Osteoblast (primary cell): ENCODE measurements at regions not wholly inside any gene's neighbourhood (a gene's known extent, or its start where the extent isn't known, plus 50 kb on each side); places are given as distances from the start of the nearest gene placed in this dataset.

Experiments used
- DNase-seq: peaks from one replicate; pipeline ENCODE4 v3.0.0; 2011; ENCODE audit warnings: low spot score, mixed read lengths; ENCODE audit not compliant: insufficient read length; ENCODE audit errors: missing footprints
- H2AFZ ChIP-seq: 2 replicates; pipeline ENCODE4 v1.6.0; 2011; ENCODE audit warnings: mild to moderate bottlenecking, low read length
- H3K27ac ChIP-seq: 2 replicates; pipeline ENCODE4 v1.5.1; 2011; ENCODE audit warnings: mild to moderate bottlenecking, low read depth, low read length, moderate library complexity
- H3K27me3 ChIP-seq: 2 replicates; pipeline ENCODE4 v1.6.0; 2012; ENCODE audit warnings: mild to moderate bottlenecking, control low read depth, inconsistent platforms, low read length, moderate library complexity; ENCODE audit not compliant: insufficient read depth
- H3K36me3 ChIP-seq: 2 replicates; pipeline ENCODE4 v1.5.1; 2011; ENCODE audit warnings: mild to moderate bottlenecking, low read length, control low read depth, moderate library complexity; ENCODE audit not compliant: insufficient read depth
- H3K4me1 ChIP-seq: 2 replicates; pipeline ENCODE4 v1.5.1; 2011; ENCODE audit warnings: mild to moderate bottlenecking, low read length, control low read depth, moderate library complexity; ENCODE audit not compliant: insufficient read depth
- H3K4me2 ChIP-seq: 2 replicates; pipeline ENCODE4 v1.6.0; 2011; ENCODE audit warnings: mild to moderate bottlenecking, low read length; ENCODE audit not compliant: insufficient read depth
- H3K4me3 ChIP-seq: fragments of 200-600 bp; sonication (generic); 3 replicates; pipeline ENCODE4 v1.5.1; 2012; ENCODE audit warnings: mild to moderate bottlenecking, low read length, inconsistent platforms; ENCODE audit not compliant: insufficient read depth
- H3K79me2 ChIP-seq: 2 replicates; pipeline ENCODE4 v1.6.0; 2012; ENCODE audit warnings: mild to moderate bottlenecking, low read length, control low read depth, inconsistent platforms; ENCODE audit not compliant: insufficient read depth
- H3K9me3 ChIP-seq: 2 replicates; pipeline ENCODE4 v1.5.1; 2011; ENCODE audit warnings: low read depth, low read length, control low read depth
- H4K20me1 ChIP-seq: 2 replicates; pipeline ENCODE4 v1.6.0; 2012; ENCODE audit warnings: mild to moderate bottlenecking, low read length, control low read depth; ENCODE audit not compliant: insufficient read depth
- TF ChIP-seq, protein P1 (sequence below): IDR thresholded peaks from 2 replicates; pipeline ENCODE4 v1.5.1; 2011; ENCODE audit warnings: mild to moderate bottlenecking, low read depth, low read length, moderate library complexity; ENCODE audit errors: extremely low read depth

DNA sequence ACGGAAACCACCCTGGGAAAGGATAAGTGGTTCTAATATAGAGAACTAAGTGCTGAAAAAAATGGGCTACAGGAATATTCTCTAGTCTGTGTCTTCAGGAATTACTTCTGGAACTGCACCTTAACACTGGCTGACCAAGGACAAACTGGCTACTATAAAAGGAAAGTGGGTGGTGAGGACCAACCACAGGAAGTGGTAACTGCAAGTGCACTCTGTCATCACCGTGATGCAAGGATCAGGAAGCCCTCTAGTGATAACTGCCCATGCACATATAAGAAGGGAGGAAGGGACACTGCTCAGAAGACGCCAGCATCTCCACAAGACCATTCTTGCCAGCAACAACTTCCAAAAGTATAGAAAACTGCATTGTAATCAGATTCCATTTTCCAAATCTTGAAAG is 424.4 kb upstream of the RGPD4 start:
- Histone ChIP-seq H3K27me3 (no peaks in the 10 kb centered on the region), H4K20me1 (no peaks in the 10 kb centered on the region), H3K4me1 (no peaks in the 10 kb centered on the region), H3K79me2 (no peaks in the 10 kb centered on the region), H3K4me3 (no peak overlapping the region), H2AFZ (no peak overlapping the region), H3K4me2 (no peak overlapping the region), H3K27ac (no peak overlapping the region), H3K9me3 (no peaks in the 10 kb centered on the region), H3K36me3 (no peaks in the 10 kb centered on the region)
- DNase-seq = no peak
- TF ChIP-seq, protein P1, sequence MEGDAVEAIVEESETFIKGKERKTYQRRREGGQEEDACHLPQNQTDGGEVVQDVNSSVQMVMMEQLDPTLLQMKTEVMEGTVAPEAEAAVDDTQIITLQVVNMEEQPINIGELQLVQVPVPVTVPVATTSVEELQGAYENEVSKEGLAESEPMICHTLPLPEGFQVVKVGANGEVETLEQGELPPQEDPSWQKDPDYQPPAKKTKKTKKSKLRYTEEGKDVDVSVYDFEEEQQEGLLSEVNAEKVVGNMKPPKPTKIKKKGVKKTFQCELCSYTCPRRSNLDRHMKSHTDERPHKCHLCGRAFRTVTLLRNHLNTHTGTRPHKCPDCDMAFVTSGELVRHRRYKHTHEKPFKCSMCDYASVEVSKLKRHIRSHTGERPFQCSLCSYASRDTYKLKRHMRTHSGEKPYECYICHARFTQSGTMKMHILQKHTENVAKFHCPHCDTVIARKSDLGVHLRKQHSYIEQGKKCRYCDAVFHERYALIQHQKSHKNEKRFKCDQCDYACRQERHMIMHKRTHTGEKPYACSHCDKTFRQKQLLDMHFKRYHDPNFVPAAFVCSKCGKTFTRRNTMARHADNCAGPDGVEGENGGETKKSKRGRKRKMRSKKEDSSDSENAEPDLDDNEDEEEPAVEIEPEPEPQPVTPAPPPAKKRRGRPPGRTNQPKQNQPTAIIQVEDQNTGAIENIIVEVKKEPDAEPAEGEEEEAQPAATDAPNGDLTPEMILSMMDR = no peak

DNA sequence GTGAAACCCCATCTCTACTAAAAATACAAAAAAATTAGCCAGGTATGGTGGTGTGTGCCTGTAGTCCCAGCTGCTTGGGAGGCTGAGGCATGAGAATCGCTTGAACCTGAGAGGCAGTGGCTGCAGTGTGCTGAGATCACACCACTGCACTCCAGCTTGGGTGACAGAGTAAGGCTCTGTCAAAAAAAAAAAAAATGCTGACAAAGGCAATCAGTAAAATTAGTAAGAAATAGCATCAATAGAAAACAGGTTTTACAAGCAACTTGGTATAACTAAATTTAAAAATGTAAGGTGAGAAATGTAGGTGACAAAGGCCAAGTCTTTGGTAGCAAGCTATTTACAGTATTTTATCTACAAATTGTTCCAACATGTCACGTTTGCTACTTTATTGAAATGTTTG is 421.4 kb upstream of the RGPD4 start:
- TF ChIP-seq, protein P1 = no peak
- H3K4me1 ChIP-seq = no peaks in the 10 kb centered on the region

DNA sequence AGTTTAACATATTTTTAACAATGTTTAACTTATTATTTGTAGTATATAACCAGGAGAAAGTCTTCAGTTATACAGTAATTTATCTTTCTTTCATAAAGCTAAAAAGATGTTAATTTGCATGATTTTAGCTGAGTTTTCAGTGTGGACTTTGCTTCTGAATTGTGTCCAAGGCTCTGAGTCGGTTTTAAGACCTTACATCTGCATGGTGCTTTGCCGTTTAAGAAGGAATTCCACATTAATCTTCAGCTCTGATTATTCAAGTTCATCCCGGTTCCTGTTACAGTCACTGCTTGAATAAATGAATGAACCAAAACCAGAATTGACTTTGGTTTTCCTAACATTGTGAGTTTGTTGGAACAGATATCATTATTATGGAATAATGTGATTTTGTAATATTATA is 419.7 kb upstream of the RGPD4 start:
- H3K27me3 ChIP-seq = no peaks in the 10 kb centered on the region
- TF ChIP-seq, protein P1 = no peak

More for the DNA sequence above, 421.4 kb upstream of the RGPD4 start:
- no peak for DNase-seq
- H3K4me2 ChIP-seq = no peak overlapping the region
- H3K27me3 ChIP-seq = no peaks in the 10 kb centered on the region
- H4K20me1 ChIP-seq = no peaks in the 10 kb centered on the region
- no peak overlapping the region for H3K4me3 ChIP-seq
- no peak overlapping the region for H3K27ac ChIP-seq
- no peaks in the 10 kb centered on the region for H3K79me2 ChIP-seq
- no peaks in the 10 kb centered on the region for H3K9me3 ChIP-seq
- no peak overlapping the region for H2AFZ ChIP-seq
- no peaks in the 10 kb centered on the region for H3K36me3 ChIP-seq

DNA sequence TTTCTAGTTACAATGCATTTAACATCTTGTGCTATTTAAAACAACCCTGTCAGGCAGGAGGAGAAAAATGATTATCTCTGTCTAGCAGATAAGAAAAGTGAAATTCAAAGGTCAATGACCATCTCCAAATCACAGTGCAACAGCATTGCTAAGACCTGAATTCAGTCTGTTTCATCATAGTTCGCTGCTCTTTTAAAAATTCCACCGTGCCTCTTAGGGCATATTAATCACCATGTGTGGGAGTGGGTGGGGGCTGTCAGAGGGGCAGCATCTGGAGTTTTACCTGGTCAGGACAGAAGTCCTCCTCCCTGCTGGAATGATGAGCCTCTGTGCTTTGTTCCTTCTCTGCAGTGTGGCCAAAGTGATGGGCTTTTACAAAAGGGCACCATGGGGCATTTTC is 418.7 kb upstream of the RGPD4 start:
- Histone ChIP-seq H2AFZ (no peak overlapping the region), H3K4me1 (peaks cover 14% of the 10 kb centered on the region), H3K27me3 (no peaks in the 10 kb centered on the region), H3K27ac (no peak overlapping the region), H3K4me3 (no peak overlapping the region), H3K9me3 (no peaks in the 10 kb centered on the region), H3K36me3 (no peaks in the 10 kb centered on the region), H4K20me1 (no peaks in the 10 kb centered on the region), H3K79me2 (no peaks in the 10 kb centered on the region), H3K4me2 (no peak overlapping the region)
- TF ChIP-seq, protein P1 = no peak
- DNase-seq = no peak

More for the DNA sequence above, 419.7 kb upstream of the RGPD4 start:
- Histone ChIP-seq H3K4me1 (peaks cover 6% of the 10 kb centered on the region), H2AFZ (no peak overlapping the region), H3K36me3 (no peaks in the 10 kb centered on the region), H4K20me1 (no peaks in the 10 kb centered on the region), H3K79me2 (no peaks in the 10 kb centered on the region), H3K4me2 (no peak overlapping the region), H3K4me3 (no peak overlapping the region), H3K27ac (no peak overlapping the region), H3K9me3 (no peaks in the 10 kb centered on the region)
- DNase-seq = no peak
